Esophagus muscularis mucosa (tissue), 3 donors: ENCODE measurements at regions not wholly inside any gene's neighbourhood (a gene's known extent, or its start where the extent isn't known, plus 50 kb on each side); places are given as distances from the start of the nearest gene placed in this dataset.

Source experiments
- CTCF ChIP-seq, 3 experiments: fragments of 200-600 bp in 2 of 3; fragments of 450-650 bp in 1 of 3; sonication (generic) in 2 of 3; IDR thresholded peaks; one replicate each; pipeline ENCODE4 v1.5.1; 2017 to 2019; ENCODE audit warnings: antibody characterized with exemption in 3 of 3, mild to moderate bottlenecking in 2 of 3, moderate library complexity in 1 of 3
- POLR2A ChIP-seq: fragments of 450-650 bp; IDR thresholded peaks from one replicate; pipeline ENCODE4 v1.6.1; 2017; ENCODE audit warnings: antibody characterized with exemption, moderate library complexity, mild to moderate bottlenecking, low read depth

- no peak for TF ChIP-seq CTCF (IDR thresholded peaks at IDR 0.05)
- TF ChIP-seq POLR2A, result no peak
Measured at GRCh38 chr17:73707358-73707757, 63.1 kb upstream of the SDK2 start.
